Activated CD8-positive, alpha-beta memory T cell treated with anti-CD3 and anti-CD28 coated beads for 4 hours (primary cell): ENCODE measurements at regions not wholly inside any gene's neighbourhood (a gene's known extent, or its start where the extent isn't known, plus 50 kb on each side); places are given as distances from the start of the nearest gene placed in this dataset.

Source experiments
- DNase-seq, 2 donors: peaks; one replicate each; pipeline ENCODE4 v3.0.0-alpha.2; 2020; ENCODE audit warnings: low read depth in 2 of 2

GRCh38 chr13:33746867-33747266 lies 71.1 kb upstream of the RFC3 start:
- no peak for DNase-seq

GRCh38 chr13:33751151-33751550 lies 66.8 kb upstream of the RFC3 start:
- no peak for DNase-seq

GRCh38 chr13:33752094-33752493 lies 65.9 kb upstream of the RFC3 start:
- DNase-seq: no peak

- no peak for DNase-seq
Measured at GRCh38 chr13:33752597-33752996, 65.4 kb upstream of the RFC3 start.

GRCh38 chr13:33756929-33757328 lies 61.0 kb upstream of the RFC3 start:
- DNase-seq: no peak

GRCh38 chr13:33757713-33758112 lies 60.2 kb upstream of the RFC3 start:
- no peak for DNase-seq

- DNase-seq: no peak
Measured at GRCh38 chr13:33758113-33758512, 59.8 kb upstream of the RFC3 start.

- no peak for DNase-seq
Measured at GRCh38 chr13:33761740-33762139, 56.2 kb upstream of the RFC3 start.

GRCh38 chr13:33763021-33763420 lies 54.9 kb upstream of the RFC3 start:
- DNase-seq: no peak

- DNase-seq: no peak
Measured at GRCh38 chr13:33764716-33765115, 53.2 kb upstream of the RFC3 start.

GRCh38 chr13:33766329-33767123 lies 51.4 kb upstream of the RFC3 start:
- DNase-seq: no peak

- DNase-seq: no peak
Measured at GRCh38 chr13:33767140-33767539, 50.8 kb upstream of the RFC3 start.
